Parathyroid adenoma (tissue), 2 donors: ENCODE measurements at regions not wholly inside any gene's neighbourhood (a gene's known extent, or its start where the extent isn't known, plus 50 kb on each side); places are given as distances from the start of the nearest gene placed in this dataset.

Experiments used
- H2AFZ ChIP-seq: fragments of 300-600 bp; sonication (generic); one replicate; pipeline ENCODE4 v1.7.0; 2017; ENCODE audit warnings: antibody characterized with exemption, mild to moderate bottlenecking
- H3K27ac ChIP-seq: fragments of 300-600 bp; sonication (generic); one replicate; pipeline ENCODE4 v1.7.0; 2017
- H3K27me3 ChIP-seq: fragments of 300-600 bp; sonication (generic); one replicate; pipeline ENCODE4 v1.7.0; 2017; ENCODE audit warnings: low read length; ENCODE audit not compliant: control insufficient read depth, insufficient read depth
- H3K36me3 ChIP-seq: fragments of 300-600 bp; sonication (generic); one replicate; pipeline ENCODE4 v1.7.0; 2017; ENCODE audit warnings: low read length; ENCODE audit not compliant: control insufficient read depth, insufficient read depth
- H3K4me1 ChIP-seq: fragments of 300-600 bp; sonication (generic); one replicate; pipeline ENCODE4 v1.7.0; 2017; ENCODE audit warnings: control low read depth
- H3K4me2 ChIP-seq: fragments of 300-600 bp; sonication (generic); one replicate; pipeline ENCODE4 v1.7.0; 2017; ENCODE audit warnings: low read length
- H3K4me3 ChIP-seq: fragments of 300-600 bp; sonication (generic); one replicate; pipeline ENCODE4 v1.7.0; 2017; ENCODE audit warnings: low read depth, low read length
- H3K79me2 ChIP-seq: fragments of 300-600 bp; sonication (generic); one replicate; pipeline ENCODE4 v1.7.0; 2017; ENCODE audit warnings: control low read depth
- H3K9ac ChIP-seq: fragments of 300-600 bp; sonication (generic); one replicate; pipeline ENCODE4 v1.7.0; 2017; ENCODE audit warnings: mild to moderate bottlenecking
- H3K9me3 ChIP-seq: fragments of 300-600 bp; sonication (generic); one replicate; pipeline ENCODE4 v1.7.0; 2017; ENCODE audit warnings: low read length; ENCODE audit not compliant: control insufficient read depth
- CTCF ChIP-seq: fragments of 300-600 bp; sonication (generic); IDR thresholded peaks from one replicate; pipeline ENCODE4 v1.7.0; 2017; ENCODE audit warnings: antibody characterized with exemption, mild to moderate bottlenecking
- donor health status: primary hyperparathyroidism.

GRCh38 chr3:492586-493316, 296.2 kb downstream of the CHL1 start:
- Histone ChIP-seq H3K27ac (no peak overlapping the region), H3K4me3 (no peak overlapping the region), H2AFZ (no peak overlapping the region), H3K27me3 (no peaks in the 10 kb centered on the region), H3K9me3 (no peaks in the 10 kb centered on the region), H3K9ac (no peak overlapping the region), H3K4me1 (no peaks in the 10 kb centered on the region), H3K36me3 (no peaks in the 10 kb centered on the region), H3K4me2 (no peak overlapping the region), H3K79me2 (no peaks in the 10 kb centered on the region)
- TF ChIP-seq CTCF, result no peak

- Histone ChIP-seq H3K9ac (no peak overlapping the region), H3K36me3 (no peaks in the 10 kb centered on the region), H3K27me3 (no peaks in the 10 kb centered on the region), H3K4me1 (no peaks in the 10 kb centered on the region), H3K4me3 (no peak overlapping the region), H3K27ac (no peak overlapping the region), H3K4me2 (no peak overlapping the region), H2AFZ (no peak overlapping the region), H3K9me3 (no peaks in the 10 kb centered on the region), H3K79me2 (no peaks in the 10 kb centered on the region)
- no peak for TF ChIP-seq CTCF
These were observed 297.6 kb downstream of the CHL1 start for GRCh38 chr3:494190-494589.

GRCh38 chr3:498487-498886, 301.9 kb downstream of the CHL1 start:
- Histone ChIP-seq H3K9me3 (no peaks in the 10 kb centered on the region), H3K36me3 (no peaks in the 10 kb centered on the region), H3K79me2 (no peaks in the 10 kb centered on the region), H2AFZ (no peak overlapping the region), H3K27me3 (no peaks in the 10 kb centered on the region), H3K27ac (no peak overlapping the region), H3K4me3 (no peak overlapping the region), H3K4me1 (no peaks in the 10 kb centered on the region), H3K9ac (no peak overlapping the region), H3K4me2 (no peak overlapping the region)
- TF ChIP-seq CTCF, result no peak

- Histone ChIP-seq H3K9me3 (no peaks in the 10 kb centered on the region), H3K79me2 (no peaks in the 10 kb centered on the region)
These were observed 302.6 kb downstream of the CHL1 start for GRCh38 chr3:499001-499761.

More at GRCh38 chr3:499001-499761, 302.6 kb downstream of the CHL1 start:
- no peaks in the 10 kb centered on the region for H3K27me3 ChIP-seq
- H3K27ac ChIP-seq, result no peak overlapping the region
- no peak for TF ChIP-seq CTCF
- no peak overlapping the region for H3K9ac ChIP-seq
- H3K4me2 ChIP-seq, result no peak overlapping the region
- H3K36me3 ChIP-seq, result no peaks in the 10 kb centered on the region
- no peaks in the 10 kb centered on the region for H3K4me1 ChIP-seq
- H3K4me3 ChIP-seq, result no peak overlapping the region
- H2AFZ ChIP-seq, result no peak overlapping the region
